DOHH2 (cell line): ENCODE measurements at regions not wholly inside any gene's neighbourhood (a gene's known extent, or its start where the extent isn't known, plus 50 kb on each side); places are given as distances from the start of the nearest gene placed in this dataset.

ENCODE experiments used
- EZH2phosphoT487 ChIP-seq: fragments of 200-600 bp; sonication (generic); IDR thresholded peaks from 2 replicates; pipeline ENCODE4 v1.6.1; 2017; ENCODE audit warnings: borderline replicate concordance, mild to moderate bottlenecking, antibody characterized with exemption, low read length, moderate library complexity, mixed read lengths
- TF ChIP-seq, protein P1 (sequence below): fragments of 200-600 bp; sonication (generic); IDR thresholded peaks from one replicate; pipeline ENCODE4 v1.5.1; 2014; ENCODE audit warnings: antibody characterized with exemption, mild to moderate bottlenecking, low read depth, low read length; ENCODE audit not compliant: poor library complexity, severe bottlenecking

GRCh38 chr1:214971071-214971470, 111.5 kb upstream of the KCNK2 start:
- TF ChIP-seq, protein P1, sequence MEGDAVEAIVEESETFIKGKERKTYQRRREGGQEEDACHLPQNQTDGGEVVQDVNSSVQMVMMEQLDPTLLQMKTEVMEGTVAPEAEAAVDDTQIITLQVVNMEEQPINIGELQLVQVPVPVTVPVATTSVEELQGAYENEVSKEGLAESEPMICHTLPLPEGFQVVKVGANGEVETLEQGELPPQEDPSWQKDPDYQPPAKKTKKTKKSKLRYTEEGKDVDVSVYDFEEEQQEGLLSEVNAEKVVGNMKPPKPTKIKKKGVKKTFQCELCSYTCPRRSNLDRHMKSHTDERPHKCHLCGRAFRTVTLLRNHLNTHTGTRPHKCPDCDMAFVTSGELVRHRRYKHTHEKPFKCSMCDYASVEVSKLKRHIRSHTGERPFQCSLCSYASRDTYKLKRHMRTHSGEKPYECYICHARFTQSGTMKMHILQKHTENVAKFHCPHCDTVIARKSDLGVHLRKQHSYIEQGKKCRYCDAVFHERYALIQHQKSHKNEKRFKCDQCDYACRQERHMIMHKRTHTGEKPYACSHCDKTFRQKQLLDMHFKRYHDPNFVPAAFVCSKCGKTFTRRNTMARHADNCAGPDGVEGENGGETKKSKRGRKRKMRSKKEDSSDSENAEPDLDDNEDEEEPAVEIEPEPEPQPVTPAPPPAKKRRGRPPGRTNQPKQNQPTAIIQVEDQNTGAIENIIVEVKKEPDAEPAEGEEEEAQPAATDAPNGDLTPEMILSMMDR: no peak
- no peak for TF ChIP-seq EZH2phosphoT487
